ENCODE measurements at regions not wholly inside any gene's neighbourhood (a gene's known extent, or its start where the extent isn't known, plus 50 kb on each side); places are given as distances from the start of the nearest gene placed in this dataset.

DNA sequence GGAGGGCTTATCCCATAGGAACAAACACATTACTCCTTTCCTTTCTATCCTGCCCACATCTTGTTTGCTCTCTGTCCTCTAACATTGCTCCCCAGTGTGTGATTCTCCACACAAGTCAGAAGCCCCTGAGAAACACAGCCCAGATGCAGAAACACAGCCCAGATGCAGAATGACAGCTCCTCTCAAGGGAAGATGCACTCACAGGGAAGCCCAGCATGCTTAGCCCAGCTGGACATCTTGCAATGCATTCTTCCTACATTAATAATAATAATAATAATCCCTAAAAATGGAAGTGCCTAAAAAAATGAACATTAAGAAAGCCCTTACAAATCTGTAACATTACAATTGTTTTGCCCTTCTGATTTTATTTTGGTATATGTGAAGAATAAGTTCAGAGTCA is 172.1 kb downstream of the CBLN2 start:
- no peak for ATAC-seq (ENCODE audit: insufficient read depth, low read depth)
- no peak overlapping the region for H3K9ac ChIP-seq (ENCODE audit: low read depth, low read length)
- DNase-seq, result no peak
- H3K9me3 ChIP-seq (ENCODE audit: insufficient read depth, low read length, severe bottlenecking), result peaks cover 8% of the 10 kb centered on the region
- H3K79me2 ChIP-seq (ENCODE audit: insufficient read depth, low read length), result no peaks in the 10 kb centered on the region
- no peak overlapping the region for H3K4me2 ChIP-seq (ENCODE audit: insufficient read depth, low read length)
- no peaks in the 10 kb centered on the region for H4K20me1 ChIP-seq (ENCODE audit: insufficient read depth, low read length)
- H3K27me3 ChIP-seq (ENCODE audit: insufficient read depth, low read length, poor library complexity), result no peaks in the 10 kb centered on the region
- no peaks in the 10 kb centered on the region for H3K36me3 ChIP-seq (ENCODE audit: insufficient read depth, low read length)
- H3K4me3 ChIP-seq (ENCODE audit: low read depth in 1 of 2, low read length in 2 of 2), result no peak overlapping the region
- TF ChIP-seq, protein P1, sequence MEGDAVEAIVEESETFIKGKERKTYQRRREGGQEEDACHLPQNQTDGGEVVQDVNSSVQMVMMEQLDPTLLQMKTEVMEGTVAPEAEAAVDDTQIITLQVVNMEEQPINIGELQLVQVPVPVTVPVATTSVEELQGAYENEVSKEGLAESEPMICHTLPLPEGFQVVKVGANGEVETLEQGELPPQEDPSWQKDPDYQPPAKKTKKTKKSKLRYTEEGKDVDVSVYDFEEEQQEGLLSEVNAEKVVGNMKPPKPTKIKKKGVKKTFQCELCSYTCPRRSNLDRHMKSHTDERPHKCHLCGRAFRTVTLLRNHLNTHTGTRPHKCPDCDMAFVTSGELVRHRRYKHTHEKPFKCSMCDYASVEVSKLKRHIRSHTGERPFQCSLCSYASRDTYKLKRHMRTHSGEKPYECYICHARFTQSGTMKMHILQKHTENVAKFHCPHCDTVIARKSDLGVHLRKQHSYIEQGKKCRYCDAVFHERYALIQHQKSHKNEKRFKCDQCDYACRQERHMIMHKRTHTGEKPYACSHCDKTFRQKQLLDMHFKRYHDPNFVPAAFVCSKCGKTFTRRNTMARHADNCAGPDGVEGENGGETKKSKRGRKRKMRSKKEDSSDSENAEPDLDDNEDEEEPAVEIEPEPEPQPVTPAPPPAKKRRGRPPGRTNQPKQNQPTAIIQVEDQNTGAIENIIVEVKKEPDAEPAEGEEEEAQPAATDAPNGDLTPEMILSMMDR (IDR thresholded peaks at IDR 0.05; ENCODE audit: borderline replicate concordance, extremely low read depth, low read length, poor library complexity, severe bottlenecking), result no peak
- no peak for TF ChIP-seq EZH2 (IDR thresholded peaks at IDR 0.05; ENCODE audit: borderline replicate concordance, low read depth, low read length, severe bottlenecking)
- H2AFZ ChIP-seq (ENCODE audit: low read depth, low read length), result no peak overlapping the region
- H3K27ac ChIP-seq (ENCODE audit: low read length), result no peak overlapping the region
- no peaks in the 10 kb centered on the region for H3K4me1 ChIP-seq (ENCODE audit: insufficient read depth, low read length)

DNA sequence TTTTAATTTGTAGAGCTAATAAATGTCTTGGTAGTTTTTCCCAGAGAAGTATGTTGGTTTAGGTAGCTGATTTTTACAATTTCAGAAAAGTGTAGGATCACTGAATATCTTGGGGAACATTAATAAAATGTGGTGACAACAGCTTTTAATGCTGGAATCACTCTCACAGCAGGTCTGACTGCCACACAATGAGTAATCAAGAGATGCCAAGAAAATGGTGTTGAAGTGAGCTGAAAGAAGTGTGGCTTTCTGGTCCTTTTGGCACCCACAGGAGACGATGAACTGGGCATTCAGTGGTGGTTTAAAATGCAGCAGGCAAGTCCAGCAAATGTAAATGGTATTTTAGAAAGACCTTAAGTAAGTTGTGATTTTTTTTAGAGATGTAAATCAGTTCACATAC is 175.8 kb downstream of the CBLN2 start:
- TF ChIP-seq, protein P1 (IDR thresholded peaks at IDR 0.05; ENCODE audit: borderline replicate concordance, extremely low read depth, low read length, poor library complexity, severe bottlenecking), result no peak
- TF ChIP-seq EZH2 (IDR thresholded peaks at IDR 0.05; ENCODE audit: borderline replicate concordance, low read depth, low read length, severe bottlenecking), result no peak
- no peak for ATAC-seq (ENCODE audit: insufficient read depth, low read depth)
- Histone ChIP-seq H3K27ac (ENCODE audit: low read length) (no peak overlapping the region), H3K27me3 (ENCODE audit: insufficient read depth, low read length, poor library complexity) (no peaks in the 10 kb centered on the region), H3K4me1 (ENCODE audit: insufficient read depth, low read length) (no peaks in the 10 kb centered on the region), H3K4me2 (ENCODE audit: insufficient read depth, low read length) (no peak overlapping the region), H3K4me3 (ENCODE audit: low read depth in 1 of 2, low read length in 2 of 2) (no peak overlapping the region), H4K20me1 (ENCODE audit: insufficient read depth, low read length) (no peaks in the 10 kb centered on the region), H3K9me3 (ENCODE audit: insufficient read depth, low read length, severe bottlenecking) (peaks cover 8% of the 10 kb centered on the region), H2AFZ (ENCODE audit: low read depth, low read length) (no peak overlapping the region), H3K36me3 (ENCODE audit: insufficient read depth, low read length) (no peaks in the 10 kb centered on the region), H3K9ac (ENCODE audit: low read depth, low read length) (no peak overlapping the region), H3K79me2 (ENCODE audit: insufficient read depth, low read length) (no peaks in the 10 kb centered on the region)
- no peak for DNase-seq

DNA sequence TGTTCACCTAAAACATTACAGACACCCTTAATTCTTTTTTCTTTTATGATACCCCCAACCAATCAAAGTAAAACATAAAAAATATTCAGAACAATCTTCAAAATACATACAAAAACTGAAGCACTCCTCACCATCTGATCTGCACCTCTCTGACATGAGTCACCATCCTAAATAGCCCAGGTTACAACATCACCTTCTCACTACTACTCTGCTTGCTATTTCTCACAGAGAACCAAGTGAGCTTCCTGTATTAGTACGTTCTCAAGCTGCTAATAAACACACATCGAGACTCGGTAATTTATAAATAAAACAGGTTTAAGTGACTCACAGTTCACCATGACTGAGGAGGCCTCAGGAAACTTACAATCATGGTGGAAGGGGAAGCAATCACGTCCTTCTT is 183.5 kb downstream of the CBLN2 start:
- H3K4me1 ChIP-seq (ENCODE audit: insufficient read depth, low read length), result no peaks in the 10 kb centered on the region
- no peak overlapping the region for H3K4me2 ChIP-seq (ENCODE audit: insufficient read depth, low read length)
- no peak overlapping the region for H3K27ac ChIP-seq (ENCODE audit: low read length)
- H3K4me3 ChIP-seq (ENCODE audit: low read depth in 1 of 2, low read length in 2 of 2), result no peak overlapping the region
- no peaks in the 10 kb centered on the region for H3K36me3 ChIP-seq (ENCODE audit: insufficient read depth, low read length)
- no peak for TF ChIP-seq EZH2 (IDR thresholded peaks at IDR 0.05; ENCODE audit: borderline replicate concordance, low read depth, low read length, severe bottlenecking)
- TF ChIP-seq, protein P1 (IDR thresholded peaks at IDR 0.05; ENCODE audit: borderline replicate concordance, extremely low read depth, low read length, poor library complexity, severe bottlenecking), result no peak
- ATAC-seq (ENCODE audit: insufficient read depth, low read depth) (no peak), DNase-seq (no peak)
- H2AFZ ChIP-seq (ENCODE audit: low read depth, low read length), result no peak overlapping the region
- H3K9me3 ChIP-seq (ENCODE audit: insufficient read depth, low read length, severe bottlenecking), result no peaks in the 10 kb centered on the region
- no peaks in the 10 kb centered on the region for H3K27me3 ChIP-seq (ENCODE audit: insufficient read depth, low read length, poor library complexity)
- no peak overlapping the region for H3K9ac ChIP-seq (ENCODE audit: low read depth, low read length)
- H3K79me2 ChIP-seq (ENCODE audit: insufficient read depth, low read length), result no peaks in the 10 kb centered on the region
- H4K20me1 ChIP-seq (ENCODE audit: insufficient read depth, low read length), result no peaks in the 10 kb centered on the region

DNA sequence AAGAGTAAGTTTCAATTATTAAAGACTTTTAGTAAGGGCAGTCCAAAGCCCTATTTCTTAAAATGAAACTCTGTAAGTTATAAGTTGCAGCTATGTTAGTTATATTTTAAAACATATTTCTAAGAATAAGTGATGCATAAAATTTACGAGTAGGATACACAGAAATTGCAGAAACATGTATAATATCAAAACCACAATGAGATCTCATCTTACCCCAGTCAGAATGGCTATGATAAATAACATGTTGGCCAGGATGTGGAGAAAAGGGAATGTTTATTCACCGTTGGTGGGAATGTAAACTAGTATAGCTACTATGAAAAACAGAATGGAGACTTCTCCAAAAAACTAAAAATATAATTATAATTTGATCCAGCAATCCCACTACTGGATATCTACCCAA is 201.2 kb downstream of the CBLN2 start:
- no peak for ATAC-seq (ENCODE audit: insufficient read depth, low read depth)
- H4K20me1 ChIP-seq (ENCODE audit: insufficient read depth, low read length), result no peaks in the 10 kb centered on the region
- no peak overlapping the region for H2AFZ ChIP-seq (ENCODE audit: low read depth, low read length)
- H3K9ac ChIP-seq (ENCODE audit: low read depth, low read length), result no peak overlapping the region
- H3K9me3 ChIP-seq (ENCODE audit: insufficient read depth, low read length, severe bottlenecking), result no peaks in the 10 kb centered on the region
- H3K4me3 ChIP-seq (ENCODE audit: low read depth in 1 of 2, low read length in 2 of 2), result no peak overlapping the region
- TF ChIP-seq, protein P1 (IDR thresholded peaks at IDR 0.05; ENCODE audit: borderline replicate concordance, extremely low read depth, low read length, poor library complexity, severe bottlenecking), result no peak
- no peak for TF ChIP-seq EZH2 (IDR thresholded peaks at IDR 0.05; ENCODE audit: borderline replicate concordance, low read depth, low read length, severe bottlenecking)
- H3K4me1 ChIP-seq (ENCODE audit: insufficient read depth, low read length), result no peaks in the 10 kb centered on the region
- DNase-seq, result no peak
- no peak overlapping the region for H3K4me2 ChIP-seq (ENCODE audit: insufficient read depth, low read length)
- H3K79me2 ChIP-seq (ENCODE audit: insufficient read depth, low read length), result no peaks in the 10 kb centered on the region
- no peaks in the 10 kb centered on the region for H3K36me3 ChIP-seq (ENCODE audit: insufficient read depth, low read length)
- no peaks in the 10 kb centered on the region for H3K27me3 ChIP-seq (ENCODE audit: insufficient read depth, low read length, poor library complexity)
- no peak overlapping the region for H3K27ac ChIP-seq (ENCODE audit: low read length)
